HG03039 (cell line): ENCODE measurements at regions not wholly inside any gene's neighbourhood (a gene's known extent, or its start where the extent isn't known, plus 50 kb on each side); places are given as distances from the start of the nearest gene placed in this dataset.
"Not testable (repeated sequence)": the region's sequence is repeated elsewhere in the genome, so short reads cannot be mapped to it uniquely, and the experiment has no call there.

ENCODE experiments used
- ATAC-seq: cut with Tn5 transposase; IDR thresholded peaks from one replicate; pipeline ENCODE4 v1.9.1; 2021; ENCODE audit warnings: mild to moderate bottlenecking, moderate library complexity; ENCODE audit not compliant: unreplicated experiment

DNA sequence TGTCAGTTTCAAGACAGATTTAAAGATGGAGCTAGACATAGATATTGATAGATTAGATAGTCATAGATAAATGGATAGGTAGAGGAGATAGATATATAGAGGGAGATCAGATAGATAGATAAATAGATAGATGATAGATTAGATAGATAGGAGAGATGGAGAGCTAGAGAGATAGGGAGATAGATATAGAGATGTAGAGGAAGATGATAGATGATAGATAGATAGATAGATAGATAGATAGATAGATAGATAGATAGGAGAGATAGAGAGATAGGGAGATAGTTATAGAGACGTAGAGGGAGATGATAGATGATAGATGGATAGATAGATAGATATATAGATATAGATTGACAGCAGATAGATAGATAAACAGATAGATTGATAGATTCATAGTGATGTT is 1038.8 kb upstream of the AUTS2 start:
- no peak for ATAC-seq

- ATAC-seq: no peak
Measured at GRCh38 chr7:68562323-68562899, 1035.9 kb upstream of the AUTS2 start.

GRCh38 chr7:68564306-68565135 is 1033.8 kb upstream of the AUTS2 start:
- ATAC-seq: no peak

DNA sequence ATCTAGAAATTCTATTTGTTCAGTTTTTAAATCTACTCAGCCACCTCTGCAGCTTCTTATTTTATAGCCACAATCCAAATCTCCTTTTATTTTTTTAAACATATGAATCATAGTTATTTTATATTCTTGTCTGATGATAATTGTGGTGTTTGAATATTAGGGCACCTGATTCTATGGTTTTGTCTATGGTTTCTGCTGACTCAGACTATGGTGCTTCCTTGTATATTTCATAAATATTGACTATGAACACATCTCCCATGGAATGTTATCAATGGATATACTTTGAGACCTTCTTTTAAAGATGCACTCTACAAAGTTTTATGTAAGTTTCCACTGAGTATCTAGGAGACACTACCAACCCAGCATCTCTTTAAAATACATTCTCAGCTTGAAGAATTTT is 1027.0 kb upstream of the AUTS2 start:
- ATAC-seq: no peak

DNA sequence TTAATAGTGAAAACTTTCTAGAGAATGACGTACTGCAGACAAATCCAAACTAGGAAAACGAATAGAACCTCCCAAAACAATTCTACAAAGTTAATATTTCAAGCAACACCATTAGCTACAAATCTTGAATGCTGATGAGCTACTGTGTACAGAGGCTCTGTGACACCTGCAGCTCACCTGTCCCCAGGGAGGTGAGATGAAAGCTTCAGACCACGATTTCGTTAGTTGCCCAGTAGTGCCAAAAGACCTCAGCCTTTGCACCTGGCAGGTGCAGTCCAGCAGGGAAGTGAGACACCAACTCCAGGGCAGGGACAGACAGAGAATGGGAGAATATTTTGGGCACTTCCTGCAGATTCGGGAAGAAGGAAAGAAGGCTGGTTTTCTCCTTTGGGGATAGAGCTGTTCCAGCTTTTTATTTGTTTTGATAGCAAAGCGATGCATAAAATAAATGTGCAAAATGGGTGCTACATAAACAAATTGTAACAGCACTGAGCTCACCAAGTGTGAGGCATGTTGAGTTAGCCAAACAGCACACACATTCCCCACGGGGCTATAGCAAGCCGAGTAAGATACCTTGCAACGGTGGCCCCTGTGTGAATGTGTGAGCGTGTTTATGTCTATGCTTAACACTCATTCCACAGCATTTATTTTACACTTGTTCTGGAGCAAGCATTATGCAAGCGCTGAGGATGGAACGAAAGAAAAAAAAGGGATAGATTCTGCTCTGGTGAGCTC is 1024.8 kb upstream of the AUTS2 start:
- no peak for ATAC-seq

DNA sequence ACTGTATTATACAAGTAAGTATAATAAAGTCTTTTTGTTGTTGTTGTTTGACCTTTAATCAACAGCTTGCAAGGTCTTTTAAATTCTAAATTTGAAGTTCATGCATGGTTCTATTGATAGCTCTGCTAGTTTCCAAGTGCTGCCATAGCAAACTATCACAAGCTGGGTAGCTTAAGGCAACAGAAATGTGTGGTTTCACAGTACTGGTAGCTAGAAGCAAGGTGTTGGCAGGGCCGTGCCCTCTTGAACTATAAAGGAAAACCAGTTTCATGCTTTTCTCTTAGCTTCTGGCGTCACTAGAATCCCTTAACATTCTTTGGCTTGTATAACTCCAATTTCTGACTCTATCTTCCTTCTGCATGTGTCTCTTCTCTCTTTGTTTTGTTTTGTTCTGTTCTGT is 1021.9 kb upstream of the AUTS2 start:
- ATAC-seq: no peak

DNA sequence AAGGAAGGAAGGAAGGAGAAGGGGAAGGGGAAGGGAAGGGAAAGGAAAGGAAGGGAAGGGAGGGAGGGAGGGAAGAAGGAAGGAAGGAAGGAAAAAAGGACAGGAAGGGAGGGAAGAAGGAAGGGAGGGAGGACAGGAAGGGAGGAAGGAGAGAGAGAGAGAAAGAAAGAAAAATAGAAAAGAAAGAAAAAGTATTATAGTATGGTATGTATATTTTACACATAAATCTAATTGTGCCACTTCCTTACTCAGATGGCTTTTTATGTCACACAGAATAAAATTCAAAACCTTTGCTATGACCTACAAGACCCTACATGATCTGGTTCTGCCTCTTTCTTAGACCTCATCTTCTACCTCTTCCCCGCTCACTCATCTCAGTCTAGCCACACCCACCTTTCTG is 1016.9 kb upstream of the AUTS2 start:
- no peak for ATAC-seq

DNA sequence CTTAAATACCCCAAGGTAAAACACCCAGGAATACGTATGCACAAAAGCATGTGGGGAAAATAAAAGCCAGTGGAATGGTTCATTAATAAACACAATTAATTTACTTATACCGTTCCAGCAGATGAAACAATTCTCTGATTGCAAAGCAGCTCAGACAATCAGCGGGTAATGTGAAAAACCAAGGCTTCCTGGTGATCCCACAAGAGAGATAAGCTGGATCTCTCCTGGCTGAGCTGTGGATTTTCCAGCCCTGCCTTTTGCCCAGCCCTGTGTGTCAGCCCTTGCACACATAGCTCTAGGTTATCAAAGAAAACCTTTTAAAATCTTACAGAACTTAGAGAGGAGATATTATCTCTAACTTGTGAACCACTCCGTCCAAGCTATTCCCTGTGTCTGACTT is 1010.7 kb upstream of the AUTS2 start:
- ATAC-seq: no peak

DNA sequence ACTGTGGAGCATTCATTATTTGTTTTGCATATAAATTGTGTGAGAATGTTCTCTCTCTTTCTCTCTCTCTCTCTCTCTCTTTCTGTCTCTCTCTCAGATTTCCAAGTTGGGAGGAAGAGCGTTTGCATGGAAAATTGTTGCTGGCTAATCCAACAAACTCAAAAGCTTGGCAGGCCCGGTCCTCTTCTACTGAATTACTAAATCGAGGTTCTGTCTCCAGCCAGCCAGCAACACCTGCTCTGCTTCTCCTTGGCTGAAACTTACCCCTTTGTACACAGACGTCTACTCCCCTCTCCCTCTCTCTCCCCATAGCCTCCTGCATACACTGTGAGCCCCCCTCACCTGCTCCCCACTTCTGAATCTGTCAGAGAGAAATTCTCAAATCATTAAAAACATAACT is 996.4 kb upstream of the AUTS2 start:
- ATAC-seq: no peak

DNA sequence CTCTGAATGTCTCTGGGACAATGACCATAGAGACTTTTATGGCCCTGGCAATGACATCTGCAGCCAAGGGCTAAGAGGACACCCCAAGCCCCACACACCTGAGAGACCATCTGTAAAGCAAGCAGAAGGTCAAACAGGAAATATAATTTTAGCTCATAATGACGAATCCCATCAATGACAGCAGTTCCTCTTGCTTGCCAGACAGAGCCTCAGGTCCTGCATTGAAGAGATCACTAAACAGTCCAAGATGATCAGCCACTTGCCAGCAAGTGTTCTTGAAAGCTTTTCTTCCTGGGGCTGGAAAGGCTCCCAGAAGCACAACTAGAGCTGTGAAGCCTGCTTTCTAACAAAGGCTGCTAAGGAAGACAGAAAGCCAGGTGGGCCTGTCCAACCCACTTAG is 993.7 kb upstream of the AUTS2 start:
- ATAC-seq: no peak

- no peak for ATAC-seq
Measured at GRCh38 chr7:68610701-68611100, 987.6 kb upstream of the AUTS2 start.

- ATAC-seq: no peak
Measured at GRCh38 chr7:68613405-68613804, 984.9 kb upstream of the AUTS2 start.

- no peak for ATAC-seq
Measured at GRCh38 chr7:68613897-68614296, 984.4 kb upstream of the AUTS2 start.

DNA sequence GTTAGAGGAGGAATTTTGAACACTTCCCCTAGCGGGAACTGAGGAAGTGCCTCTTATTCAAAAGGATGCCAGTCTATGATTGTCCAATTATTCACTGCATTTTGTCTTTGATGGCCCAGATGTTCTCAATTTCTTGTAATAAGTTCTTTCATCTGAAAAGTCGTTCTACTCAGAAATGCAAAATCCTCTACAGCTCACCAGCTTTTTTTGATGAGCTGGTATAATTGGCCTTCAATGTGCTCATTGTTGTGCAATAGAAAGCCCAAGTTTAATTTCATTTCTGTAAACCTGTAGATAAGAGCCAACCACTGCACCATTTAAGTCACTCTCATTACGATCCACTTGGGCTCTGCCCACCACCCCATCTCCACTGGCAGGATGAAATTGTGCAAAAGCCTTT is 978.7 kb upstream of the AUTS2 start:
- no peak for ATAC-seq

DNA sequence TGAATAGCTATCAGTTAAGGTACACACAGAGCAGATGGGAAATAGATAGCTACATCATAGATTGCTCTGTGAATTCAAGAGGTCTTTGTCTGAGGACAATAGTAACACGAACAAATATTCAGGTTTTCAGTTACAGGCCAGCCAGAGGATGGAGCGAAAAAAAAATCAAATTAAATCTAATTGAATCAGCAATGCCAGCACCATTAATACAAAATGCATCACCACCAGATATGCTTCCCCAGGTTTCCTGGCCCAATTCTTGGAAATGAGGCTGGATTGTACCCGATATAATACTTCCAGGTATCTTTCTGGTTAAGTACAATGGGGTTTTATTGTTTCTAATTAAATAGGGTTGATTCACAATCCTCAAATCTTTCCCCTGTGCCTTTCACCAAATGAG is 975.8 kb upstream of the AUTS2 start:
- ATAC-seq: no peak

DNA sequence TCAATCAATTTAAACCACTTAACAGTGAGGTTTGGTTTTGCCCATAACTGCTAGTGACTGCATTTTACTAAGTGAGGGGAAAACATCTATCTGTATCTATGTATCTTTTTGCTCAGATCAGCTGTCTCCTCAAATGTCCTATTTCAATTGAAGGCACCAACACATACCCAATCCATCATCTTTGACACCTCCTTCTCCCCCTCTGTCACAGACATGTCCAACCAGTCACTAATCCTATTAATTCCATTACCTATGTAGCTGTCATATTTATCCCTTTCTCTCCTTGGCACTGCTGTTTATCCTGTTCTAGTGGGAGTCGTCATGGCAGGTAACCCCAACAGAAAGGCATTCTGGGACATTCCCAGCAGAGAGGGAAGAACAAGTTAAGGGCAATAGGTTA is 975.2 kb upstream of the AUTS2 start:
- no peak for ATAC-seq

DNA sequence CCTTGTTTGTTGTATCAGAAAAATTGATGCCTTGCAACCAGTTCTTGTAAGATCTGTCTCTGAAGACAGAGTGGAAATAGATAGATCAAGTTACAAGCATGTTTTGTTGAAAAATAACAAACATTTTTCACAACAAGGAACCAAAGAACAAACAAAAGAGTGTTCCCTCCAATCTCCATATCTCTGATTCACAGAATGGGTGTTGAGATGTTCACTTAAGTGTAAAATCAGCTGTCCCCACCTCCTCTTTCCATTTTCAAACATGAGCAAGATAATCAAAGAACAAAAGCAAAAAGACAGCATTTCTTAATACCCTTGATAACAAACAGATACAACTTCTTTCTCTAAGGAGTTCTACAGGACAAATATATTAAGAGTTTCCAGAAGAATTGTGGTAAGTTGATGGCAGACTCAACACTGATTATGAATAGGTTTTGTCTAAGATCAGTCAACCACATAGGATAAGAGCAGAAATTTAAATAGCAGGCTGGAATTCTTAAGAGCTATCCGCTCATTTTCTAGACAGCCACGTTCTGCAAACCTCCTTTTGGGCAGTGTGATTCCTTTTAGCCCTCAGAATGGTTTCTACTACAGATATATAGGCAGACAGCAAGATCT is 970.9 kb upstream of the AUTS2 start:
- no peak for ATAC-seq

DNA sequence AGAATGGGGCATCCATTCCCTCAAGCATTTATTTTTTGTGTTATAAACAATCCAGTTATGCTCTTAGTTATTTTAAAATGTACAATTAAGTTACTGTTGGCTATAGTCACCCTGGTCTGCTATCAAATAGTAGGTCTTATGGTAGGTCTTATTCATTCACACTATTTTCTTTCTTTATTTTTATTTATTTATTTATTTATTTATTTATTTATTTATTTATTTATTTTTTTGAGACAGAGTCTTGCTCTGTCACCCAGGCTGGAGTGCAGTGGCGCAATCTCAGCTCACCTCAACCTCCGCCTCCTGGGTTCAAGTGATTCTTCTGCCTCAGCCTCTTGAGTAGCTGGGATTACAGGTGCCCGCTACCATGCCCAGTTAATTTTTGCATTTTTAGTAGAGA is 967.4 kb upstream of the AUTS2 start:
- ATAC-seq: not testable (repeated sequence)

GRCh38 chr7:68640103-68640502 is 958.2 kb upstream of the AUTS2 start:
- ATAC-seq: no peak

- no peak for ATAC-seq
Measured at GRCh38 chr7:68642727-68643126, 955.5 kb upstream of the AUTS2 start.

DNA sequence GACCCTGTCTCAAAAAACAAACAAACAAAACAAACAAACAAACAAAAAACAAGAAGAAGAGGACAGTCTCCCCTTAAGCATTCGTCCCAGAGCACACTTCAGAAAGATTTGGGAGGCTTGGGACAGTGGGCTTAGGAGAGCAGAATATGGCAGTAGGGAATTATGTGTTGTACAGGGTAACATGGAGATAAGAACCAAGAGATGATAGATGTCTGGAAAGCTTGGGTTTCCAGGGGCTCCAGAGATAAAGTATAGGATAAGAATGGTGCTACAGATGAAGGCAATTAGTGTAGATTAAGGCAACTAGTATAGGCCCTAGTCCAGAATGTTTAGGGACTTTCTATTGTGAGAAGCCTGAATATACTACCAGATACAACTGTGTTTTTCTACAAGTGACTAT is 934.9 kb upstream of the AUTS2 start:
- no peak for ATAC-seq

DNA sequence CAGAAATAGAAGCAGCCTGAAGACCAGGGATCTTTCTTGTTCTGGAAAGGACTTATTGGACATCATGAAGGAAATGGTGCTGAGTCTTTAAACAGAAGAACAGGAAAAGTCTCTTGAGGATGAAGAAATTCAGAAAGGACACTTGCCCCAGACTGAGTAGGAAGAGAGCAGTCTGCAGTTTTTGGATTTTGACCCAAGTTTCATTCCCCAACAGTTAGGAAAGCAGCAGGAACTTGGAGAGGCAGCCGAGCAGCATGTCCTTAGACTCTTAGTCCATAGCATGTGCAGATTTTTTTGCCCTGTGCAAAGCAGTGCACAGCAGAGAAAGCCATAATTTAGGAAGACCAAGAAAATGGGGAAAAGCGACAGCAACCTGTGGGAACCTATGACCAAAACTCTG is 927.2 kb upstream of the AUTS2 start:
- no peak for ATAC-seq
